ENCODE measurements at regions not wholly inside any gene's neighbourhood (a gene's known extent, or its start where the extent isn't known, plus 50 kb on each side); places are given as distances from the start of the nearest gene placed in this dataset.

- TF ChIP-seq CTCF (IDR thresholded peaks at IDR 0.05; ENCODE audit: insufficient read depth, low read length, poor library complexity, severe bottlenecking): no peak
- no peak for TF ChIP-seq EZH2phosphoT487 (conservative IDR thresholded peaks at IDR 0.05; ENCODE audit: low read length)
Measured at GRCh38 chr6:149160943-149161342, 156.6 kb upstream of the TAB2 start.

Data from SU-DHL-6 (cell line).